OCI-LY7 (cell line): ENCODE measurements at regions not wholly inside any gene's neighbourhood (a gene's known extent, or its start where the extent isn't known, plus 50 kb on each side); places are given as distances from the start of the nearest gene placed in this dataset.

Experiments
- BruUV-seq: library from RNA; stranded (reverse); fragments of 400-500 nt; replicated peaks from 2 replicates; lab custom pipeline; 2021; lab: Mats Ljungman, UMichigan
- CTCF ChIA-PET: fragments of 300-600 bp; sonication (Branson Sonifier 250); formaldehyde crosslinking; loops from one replicate; lab custom pipeline; 2022; ENCODE audit warnings: antibody characterized with exemption; ENCODE audit not compliant: unreplicated experiment; lab: Charles Lee
- POLR2A ChIA-PET: fragments of 300-600 bp; sonication (Branson Sonifier 250); formaldehyde crosslinking; loops from one replicate; lab custom pipeline; 2022; ENCODE audit warnings: antibody characterized with exemption; lab: Charles Lee
- DNase-seq: peaks from one replicate; pipeline ENCODE4 v3.0.0-alpha.2; 2015; ENCODE audit warnings: low spot score
- H2AFZ ChIP-seq: fragments of 200-600 bp; sonication (generic), shearing (Covaris generic); 2 replicates; pipeline ENCODE4 v1.6.1; 2014; ENCODE audit warnings: mild to moderate bottlenecking, antibody characterized with exemption, low read length, moderate library complexity
- H3K27ac ChIP-seq: fragments of 200-600 bp; sonication (generic); 2 replicates; pipeline ENCODE4 v1.5.1; 2014; ENCODE audit warnings: mixed run types, low read depth, mild to moderate bottlenecking, moderate library complexity, low read length, inconsistent platforms; ENCODE audit not compliant: poor library complexity, severe bottlenecking
- H3K36me3 ChIP-seq: fragments of 200-600 bp; sonication (generic); 2 replicates; pipeline ENCODE4 v1.6.1; 2014; ENCODE audit warnings: mild to moderate bottlenecking, antibody characterized with exemption, low read length, moderate library complexity, mixed read lengths; ENCODE audit not compliant: insufficient read depth
- H3K4me1 ChIP-seq: fragments of 200-600 bp; sonication (generic); 2 replicates; pipeline ENCODE4 v1.5.1; 2014; ENCODE audit warnings: mild to moderate bottlenecking, low read length; ENCODE audit not compliant: insufficient read depth, poor library complexity, severe bottlenecking
- H3K4me2 ChIP-seq: fragments of 200-600 bp; sonication (generic); 2 replicates; pipeline ENCODE4 v1.6.1; 2014; ENCODE audit warnings: mild to moderate bottlenecking, low read length
- H3K4me3 ChIP-seq: fragments of 200-600 bp; sonication (generic); 2 replicates; pipeline ENCODE4 v1.5.1; 2014; ENCODE audit warnings: mild to moderate bottlenecking, low read depth, low read length; ENCODE audit not compliant: poor library complexity, severe bottlenecking
- H3K79me2 ChIP-seq: fragments of 200-600 bp; sonication (generic); 2 replicates; pipeline ENCODE4 v1.6.1; 2016; ENCODE audit warnings: low read depth, mild to moderate bottlenecking, low read length, moderate library complexity, mixed read lengths; ENCODE audit not compliant: insufficient read depth
- H3K9me2 ChIP-seq: fragments of 200-600 bp; sonication (generic); 2 replicates; pipeline ENCODE4 v1.6.1; 2016; ENCODE audit warnings: mild to moderate bottlenecking, low read length, mixed read lengths; ENCODE audit not compliant: insufficient read depth
- H3K9me3 ChIP-seq: fragments of 200-600 bp; sonication (generic); 2 replicates; pipeline ENCODE4 v1.6.1; 2014; ENCODE audit warnings: mild to moderate bottlenecking, mixed run types, low read length, mixed read lengths
- H4K20me1 ChIP-seq: fragments of 200-600 bp; sonication (generic); 2 replicates; pipeline ENCODE4 v1.6.1; 2014; ENCODE audit warnings: mild to moderate bottlenecking, antibody characterized with exemption, low read length, moderate library complexity, mixed read lengths; ENCODE audit not compliant: insufficient read depth
- EZH2phosphoT487 ChIP-seq: fragments of 200-600 bp; sonication (generic); IDR thresholded peaks from 2 replicates; pipeline ENCODE4 v1.6.1; 2018; ENCODE audit warnings: low read depth, borderline replicate concordance, mild to moderate bottlenecking, mixed run types, antibody characterized with exemption, low read length, moderate library complexity, mixed read lengths
- intact Hi-C: fragments of 100-400 bp; cut with micrococcal nuclease; formaldehyde crosslinking; loops from one replicate; pipeline ENCODE4 v1.10.0; 2022; ENCODE audit not compliant: unreplicated experiment
- TF ChIP-seq, protein P1 (sequence below): fragments of 200-600 bp; sonication (generic); conservative IDR thresholded peaks from 2 replicates; pipeline ENCODE4 v1.5.1; 2014; ENCODE audit warnings: mild to moderate bottlenecking, antibody characterized with exemption, low read length, moderate library complexity, mixed read lengths

- no peak for TF ChIP-seq EZH2phosphoT487
- TF ChIP-seq, protein P1, sequence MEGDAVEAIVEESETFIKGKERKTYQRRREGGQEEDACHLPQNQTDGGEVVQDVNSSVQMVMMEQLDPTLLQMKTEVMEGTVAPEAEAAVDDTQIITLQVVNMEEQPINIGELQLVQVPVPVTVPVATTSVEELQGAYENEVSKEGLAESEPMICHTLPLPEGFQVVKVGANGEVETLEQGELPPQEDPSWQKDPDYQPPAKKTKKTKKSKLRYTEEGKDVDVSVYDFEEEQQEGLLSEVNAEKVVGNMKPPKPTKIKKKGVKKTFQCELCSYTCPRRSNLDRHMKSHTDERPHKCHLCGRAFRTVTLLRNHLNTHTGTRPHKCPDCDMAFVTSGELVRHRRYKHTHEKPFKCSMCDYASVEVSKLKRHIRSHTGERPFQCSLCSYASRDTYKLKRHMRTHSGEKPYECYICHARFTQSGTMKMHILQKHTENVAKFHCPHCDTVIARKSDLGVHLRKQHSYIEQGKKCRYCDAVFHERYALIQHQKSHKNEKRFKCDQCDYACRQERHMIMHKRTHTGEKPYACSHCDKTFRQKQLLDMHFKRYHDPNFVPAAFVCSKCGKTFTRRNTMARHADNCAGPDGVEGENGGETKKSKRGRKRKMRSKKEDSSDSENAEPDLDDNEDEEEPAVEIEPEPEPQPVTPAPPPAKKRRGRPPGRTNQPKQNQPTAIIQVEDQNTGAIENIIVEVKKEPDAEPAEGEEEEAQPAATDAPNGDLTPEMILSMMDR, result no peak
- CTCF ChIA-PET, result no interaction called here
These were observed 86.3 kb upstream of the PELI1 start for GRCh38 chr2:64230540-64230939.

DNA sequence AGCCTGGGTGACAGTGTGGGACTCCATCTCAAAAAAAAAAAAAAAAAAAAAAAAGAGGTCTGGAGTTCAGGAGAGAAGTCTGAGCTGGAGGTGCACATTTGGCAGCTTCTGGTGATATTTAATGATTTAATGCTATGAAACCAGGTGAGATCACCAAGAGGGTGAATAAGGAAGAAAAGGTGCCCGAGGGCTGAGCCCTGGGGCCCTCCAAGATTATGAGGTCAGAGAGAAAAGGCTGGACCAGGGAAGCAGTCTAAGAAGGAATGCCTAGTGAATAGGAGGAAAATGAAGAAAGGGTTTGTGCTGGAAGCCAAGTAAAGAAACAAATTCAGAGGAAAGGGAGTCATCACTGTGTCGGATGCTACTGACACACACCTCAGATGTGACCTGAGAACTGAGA, 88.0 kb upstream of the PELI1 start:
- Histone ChIP-seq H3K9me3 (no peaks in the 10 kb centered on the region), H2AFZ (no peak overlapping the region), H3K79me2 (no peaks in the 10 kb centered on the region), H3K4me2 (no peak overlapping the region), H3K36me3 (no peaks in the 10 kb centered on the region; the same call in 1 of the 2 replicates), H3K27ac (no peak overlapping the region), H3K4me1 (peaks cover 27% of the 10 kb centered on the region), H3K4me3 (no peak overlapping the region), H3K9me2 (no peaks in the 10 kb centered on the region), H4K20me1 (no peaks in the 10 kb centered on the region)
- intact Hi-C loops, result no loop called here
- BruUV-seq, result no TSS peak
- no peak for DNase-seq
- no peak for TF ChIP-seq EZH2phosphoT487
- TF ChIP-seq, protein P1, result no peak
- ChIA-PET POLR2A (interaction anchor here (0.6 to 1.5 kb wide), 4 partner anchors 10 to 52 kb away, joined by 3 read pairs; no protein-coding TSS in a partner anchor), CTCF (no interaction called here)

More at GRCh38 chr2:64230540-64230939, 86.3 kb upstream of the PELI1 start:
- H3K4me2 ChIP-seq, result no peak overlapping the region
- no peaks in the 10 kb centered on the region for H4K20me1 ChIP-seq
- H3K27ac ChIP-seq, result no peak overlapping the region
- no peaks in the 10 kb centered on the region for H3K9me2 ChIP-seq
- POLR2A ChIA-PET, result interaction anchor here (0.6 to 2.3 kb wide), 4 partner anchors 8 to 180 kb away, joined by 3 to 6 read pairs (median 4); no protein-coding TSS in a partner anchor
- H3K9me3 ChIP-seq, result no peaks in the 10 kb centered on the region
- intact Hi-C loops, result no loop called here
- H3K36me3 ChIP-seq, result no peaks in the 10 kb centered on the region; the same call in 1 of the 2 replicates
- no peak overlapping the region for H3K4me3 ChIP-seq
- BruUV-seq, result no TSS peak
- no peak for DNase-seq
- H3K79me2 ChIP-seq, result no peaks in the 10 kb centered on the region
- no peak overlapping the region for H2AFZ ChIP-seq
- H3K4me1 ChIP-seq, result peaks cover 29% of the 10 kb centered on the region

GRCh38 chr2:64233376-64233922, 89.2 kb upstream of the PELI1 start:
- H3K9me3 ChIP-seq, result no peaks in the 10 kb centered on the region
- TF ChIP-seq, protein P1, result no peak
- no peak for TF ChIP-seq EZH2phosphoT487
- no peaks in the 10 kb centered on the region; the same call in 1 of the 2 replicates for H3K36me3 ChIP-seq
- no peaks in the 10 kb centered on the region for H3K9me2 ChIP-seq
- no peak overlapping the region for H2AFZ ChIP-seq
- intact Hi-C loops, result no loop called here
- no peak overlapping the region for H3K4me2 ChIP-seq
- no peak for DNase-seq
- H3K27ac ChIP-seq, result no peak overlapping the region
- H3K79me2 ChIP-seq, result no peaks in the 10 kb centered on the region
- ChIA-PET POLR2A (interaction anchor here (0.7 to 1.5 kb wide), 3 partner anchors 11 to 13 kb away, joined by 3 read pairs; no protein-coding TSS in a partner anchor), CTCF (no interaction called here)
- H3K4me1 ChIP-seq, result peaks cover 20% of the 10 kb centered on the region
- H4K20me1 ChIP-seq, result no peaks in the 10 kb centered on the region
- H3K4me3 ChIP-seq, result no peak overlapping the region
- BruUV-seq, result no TSS peak
